ENCODE measurements at regions not wholly inside any gene's neighbourhood (a gene's known extent, or its start where the extent isn't known, plus 50 kb on each side); places are given as distances from the start of the nearest gene placed in this dataset.

- TF ChIP-seq CTCF (conservative IDR thresholded peaks at IDR 0.05): no peak
- Mint-ChIP-seq H3K4me3 (no peak overlapping the region), H3K27me3 (no peaks in the 10 kb centered on the region), H3K4me1 (ENCODE audit: unreplicated experiment) (peaks cover 11% of the 10 kb centered on the region), H3K27ac (no peak overlapping the region), H3K36me3 (no peaks in the 10 kb centered on the region), H3K9me3 (no peaks in the 10 kb centered on the region)
- no peak for DNase-seq (ENCODE audit: extremely low spot score, unreplicated experiment)
Observed at GRCh38 chr4:100834616-100835015, 316.8 kb upstream of the EMCN start.

- H3K4me1 Mint-ChIP-seq (ENCODE audit: unreplicated experiment): peaks cover 11% of the 10 kb centered on the region
- no peaks in the 10 kb centered on the region for H3K27me3 Mint-ChIP-seq
- H3K4me3 Mint-ChIP-seq: no peak overlapping the region
- no peaks in the 10 kb centered on the region for H3K36me3 Mint-ChIP-seq
- no peak overlapping the region for H3K27ac Mint-ChIP-seq
- no peak for DNase-seq (ENCODE audit: extremely low spot score, unreplicated experiment)
- TF ChIP-seq CTCF (conservative IDR thresholded peaks at IDR 0.05): no peak
- H3K9me3 Mint-ChIP-seq: no peaks in the 10 kb centered on the region
Observed at GRCh38 chr4:100833906-100834305, 316.1 kb upstream of the EMCN start.

- Mint-ChIP-seq H3K27me3 (no peaks in the 10 kb centered on the region), H3K9me3 (no peaks in the 10 kb centered on the region), H3K27ac (no peak overlapping the region), H3K4me3 (no peak overlapping the region), H3K36me3 (no peaks in the 10 kb centered on the region), H3K4me1 (ENCODE audit: unreplicated experiment) (peaks cover 7% of the 10 kb centered on the region)
- no peak for TF ChIP-seq CTCF (conservative IDR thresholded peaks at IDR 0.05)
- no peak for DNase-seq (ENCODE audit: extremely low spot score, unreplicated experiment)
Observed at GRCh38 chr4:100828986-100829685, 311.3 kb upstream of the EMCN start.

GRCh38 chr4:100828364-100828763 is 310.5 kb upstream of the EMCN start:
- Mint-ChIP-seq H3K9me3 (no peaks in the 10 kb centered on the region), H3K27ac (no peak overlapping the region), H3K27me3 (no peaks in the 10 kb centered on the region), H3K4me1 (ENCODE audit: unreplicated experiment) (peaks cover 5% of the 10 kb centered on the region), H3K4me3 (no peak overlapping the region), H3K36me3 (no peaks in the 10 kb centered on the region)
- DNase-seq (ENCODE audit: extremely low spot score, unreplicated experiment): no peak
- no peak for TF ChIP-seq CTCF (conservative IDR thresholded peaks at IDR 0.05)

- no peak for DNase-seq (ENCODE audit: extremely low spot score, unreplicated experiment)
- no peak for TF ChIP-seq CTCF (conservative IDR thresholded peaks at IDR 0.05)
- Mint-ChIP-seq H3K27me3 (no peaks in the 10 kb centered on the region), H3K27ac (no peak overlapping the region), H3K4me3 (no peak overlapping the region), H3K4me1 (ENCODE audit: unreplicated experiment) (peaks cover 6% of the 10 kb centered on the region), H3K9me3 (no peaks in the 10 kb centered on the region), H3K36me3 (no peaks in the 10 kb centered on the region)
Observed at GRCh38 chr4:100827756-100828155, 309.9 kb upstream of the EMCN start.

All from type B pancreatic cell (in vitro differentiated cells).